Astrocyte of the cerebellum (primary cell): ENCODE measurements at regions not wholly inside any gene's neighbourhood (a gene's known extent, or its start where the extent isn't known, plus 50 kb on each side); places are given as distances from the start of the nearest gene placed in this dataset.

Experiments used
- DNase-seq: peaks from one replicate; pipeline ENCODE4 v3.0.0-alpha.2; 2011; ENCODE audit warnings: low read depth
- H3K4me3 ChIP-seq: 2 replicates; pipeline ENCODE4 v1.5.1; 2011; ENCODE audit warnings: mild to moderate bottlenecking, low read depth, low read length, moderate library complexity
- in situ Hi-C: cut with HindIII; loops from 2 replicates; pipeline ENCODE4 v1.10.0; 2017; ENCODE audit warnings: low sequenced_read_pairs
- TF ChIP-seq, protein P1 (sequence below): IDR thresholded peaks from 2 replicates; pipeline ENCODE4 v1.5.1; 2012; ENCODE audit warnings: low read length, low read depth, moderate library complexity, mild to moderate bottlenecking; ENCODE audit errors: missing control alignments

- in situ Hi-C loops: no loop called here
- no peak for DNase-seq
- no peak overlapping the region for H3K4me3 ChIP-seq
- TF ChIP-seq, protein P1, sequence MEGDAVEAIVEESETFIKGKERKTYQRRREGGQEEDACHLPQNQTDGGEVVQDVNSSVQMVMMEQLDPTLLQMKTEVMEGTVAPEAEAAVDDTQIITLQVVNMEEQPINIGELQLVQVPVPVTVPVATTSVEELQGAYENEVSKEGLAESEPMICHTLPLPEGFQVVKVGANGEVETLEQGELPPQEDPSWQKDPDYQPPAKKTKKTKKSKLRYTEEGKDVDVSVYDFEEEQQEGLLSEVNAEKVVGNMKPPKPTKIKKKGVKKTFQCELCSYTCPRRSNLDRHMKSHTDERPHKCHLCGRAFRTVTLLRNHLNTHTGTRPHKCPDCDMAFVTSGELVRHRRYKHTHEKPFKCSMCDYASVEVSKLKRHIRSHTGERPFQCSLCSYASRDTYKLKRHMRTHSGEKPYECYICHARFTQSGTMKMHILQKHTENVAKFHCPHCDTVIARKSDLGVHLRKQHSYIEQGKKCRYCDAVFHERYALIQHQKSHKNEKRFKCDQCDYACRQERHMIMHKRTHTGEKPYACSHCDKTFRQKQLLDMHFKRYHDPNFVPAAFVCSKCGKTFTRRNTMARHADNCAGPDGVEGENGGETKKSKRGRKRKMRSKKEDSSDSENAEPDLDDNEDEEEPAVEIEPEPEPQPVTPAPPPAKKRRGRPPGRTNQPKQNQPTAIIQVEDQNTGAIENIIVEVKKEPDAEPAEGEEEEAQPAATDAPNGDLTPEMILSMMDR: no peak
Observed at GRCh38 chr9:127558581-127559246, 53.4 kb upstream of the STXBP1 start.

DNA sequence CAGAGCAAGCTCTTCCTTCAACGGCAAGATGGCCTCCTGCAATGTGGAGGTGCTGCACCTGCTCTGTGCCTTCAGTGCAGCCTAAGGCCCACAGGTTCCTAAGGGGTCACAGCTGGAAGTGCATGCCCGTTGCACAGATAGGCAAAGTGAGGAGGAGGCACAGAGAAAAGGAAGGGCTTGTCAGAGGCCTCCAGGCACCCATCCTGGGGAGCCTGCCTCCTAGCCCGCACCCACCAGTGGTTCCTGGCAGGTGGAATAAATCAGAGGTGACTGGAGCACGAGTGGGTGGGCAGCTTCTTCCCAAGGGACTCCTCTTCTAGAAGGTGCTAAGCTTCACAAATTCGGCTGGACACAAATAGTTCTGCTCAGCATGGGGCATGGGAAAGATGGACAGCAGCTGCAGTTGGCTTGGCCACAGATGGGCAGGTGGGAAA lies 52.8 kb upstream of the STXBP1 start:
- no peak overlapping the region for H3K4me3 ChIP-seq
- in situ Hi-C loops: no loop called here
- DNase-seq: no peak
- TF ChIP-seq, protein P1: no peak

GRCh38 chr9:127561491-127562278 lies 50.4 kb upstream of the STXBP1 start:
- in situ Hi-C loops: no loop called here
- DNase-seq: peak; percentile 94
- H3K4me3 ChIP-seq: peak overlapping the region; percentile 4
- TF ChIP-seq, protein P1: no peak
